ENCODE measurements at regions not wholly inside any gene's neighbourhood (a gene's known extent, or its start where the extent isn't known, plus 50 kb on each side); places are given as distances from the start of the nearest gene placed in this dataset.

GRCh38 chr1:232291681-232292080 lies 338.3 kb downstream of the SIPA1L2 start:
- Histone ChIP-seq H3K27ac (no peak overlapping the region), H3K4me1 (ENCODE audit: control insufficient read depth in 1 of 2, insufficient read depth in 1 of 2, low read depth in 1 of 2, low read length in 1 of 2) (no peaks in the 10 kb centered on the region), H3K36me3 (no peaks in the 10 kb centered on the region), H3K4me3 (ENCODE audit: low read depth in 1 of 2, low read length in 1 of 2) (no peak overlapping the region), H3K27me3 (peaks cover 5% of the 10 kb centered on the region), H3K9me3 (no peaks in the 10 kb centered on the region)
- no peak for TF ChIP-seq CTCF (IDR thresholded peaks at IDR 0.05)

- Histone ChIP-seq H3K27me3 (peaks cover under 1% of the 10 kb centered on the region), H3K4me3 (ENCODE audit: low read depth in 1 of 2, low read length in 1 of 2) (no peak overlapping the region), H3K36me3 (no peaks in the 10 kb centered on the region), H3K9me3 (no peaks in the 10 kb centered on the region), H3K27ac (no peak overlapping the region), H3K4me1 (ENCODE audit: control insufficient read depth in 1 of 2, insufficient read depth in 1 of 2, low read depth in 1 of 2, low read length in 1 of 2) (no peaks in the 10 kb centered on the region)
- no peak for TF ChIP-seq CTCF (IDR thresholded peaks at IDR 0.05)
Observed at GRCh38 chr1:232291261-232291660, 338.7 kb downstream of the SIPA1L2 start.

- Histone ChIP-seq H3K9me3 (no peaks in the 10 kb centered on the region), H3K4me3 (ENCODE audit: low read depth in 1 of 2, low read length in 1 of 2) (no peak overlapping the region), H3K36me3 (no peaks in the 10 kb centered on the region), H3K4me1 (ENCODE audit: control insufficient read depth in 1 of 2, insufficient read depth in 1 of 2, low read depth in 1 of 2, low read length in 1 of 2) (no peaks in the 10 kb centered on the region), H3K27me3 (no peaks in the 10 kb centered on the region), H3K27ac (no peak overlapping the region)
- TF ChIP-seq CTCF (IDR thresholded peaks at IDR 0.05): no peak
Observed at GRCh38 chr1:232290570-232290969, 339.4 kb downstream of the SIPA1L2 start.

GRCh38 chr1:232287676-232288569 lies 342.0 kb downstream of the SIPA1L2 start:
- Histone ChIP-seq H3K27me3 (peaks cover 2% of the 10 kb centered on the region), H3K27ac (no peak overlapping the region), H3K4me3 (ENCODE audit: low read depth in 1 of 2, low read length in 1 of 2) (no peak overlapping the region), H3K4me1 (ENCODE audit: control insufficient read depth in 1 of 2, insufficient read depth in 1 of 2, low read depth in 1 of 2, low read length in 1 of 2) (no peaks in the 10 kb centered on the region), H3K36me3 (no peaks in the 10 kb centered on the region), H3K9me3 (no peaks in the 10 kb centered on the region)
- TF ChIP-seq CTCF (IDR thresholded peaks at IDR 0.05): no peak

GRCh38 chr1:232285138-232285537 lies 344.8 kb downstream of the SIPA1L2 start:
- H3K27ac ChIP-seq: no peak overlapping the region
- no peaks in the 10 kb centered on the region for H3K36me3 ChIP-seq
- no peak overlapping the region for H3K4me3 ChIP-seq (ENCODE audit: low read depth in 1 of 2, low read length in 1 of 2)
- TF ChIP-seq CTCF (IDR thresholded peaks at IDR 0.05): no peak
- H3K4me1 ChIP-seq (ENCODE audit: control insufficient read depth in 1 of 2, insufficient read depth in 1 of 2, low read depth in 1 of 2, low read length in 1 of 2): no peaks in the 10 kb centered on the region
- peaks cover 21% of the 10 kb centered on the region for H3K27me3 ChIP-seq
- no peaks in the 10 kb centered on the region for H3K9me3 ChIP-seq
